ENCODE measurements at regions not wholly inside any gene's neighbourhood (a gene's known extent, or its start where the extent isn't known, plus 50 kb on each side); places are given as distances from the start of the nearest gene placed in this dataset.

- TF ChIP-seq CTCF (conservative IDR thresholded peaks at IDR 0.05) (no peak), ZFX (IDR thresholded peaks at IDR 0.05) (no peak)
These were observed 679.5 kb upstream of the IGFBP7 start for GRCh38 chr4:57789666-57790065.
